Kidney (tissue), 13 donors: ENCODE measurements at regions not wholly inside any gene's neighbourhood (a gene's known extent, or its start where the extent isn't known, plus 50 kb on each side); places are given as distances from the start of the nearest gene placed in this dataset.
"Not testable (repeated sequence)": the region's sequence is repeated elsewhere in the genome, so short reads cannot be mapped to it uniquely, and the experiment has no call there.

Experiments used
- DNase-seq, 5 donors: peaks; one replicate each; pipeline ENCODE4 v3.0.0-alpha.2; 2013 to 2020
- FAIRE-seq: peaks from 2 replicates; lab custom pipeline; 2012; peaks lifted over from hg19 to GRCh38; lab: Jason Lieb, UNC
- H3K27ac ChIP-seq, 2 donors: one replicate each; pipeline ENCODE4 v1.7.0; 2013; ENCODE audit warnings: low read depth in 2 of 2, low read length in 2 of 2, inconsistent platforms in 1 of 2
- H3K27me3 ChIP-seq: one replicate; pipeline ENCODE4 v1.7.1; 2013; ENCODE audit warnings: low read length, inconsistent platforms; ENCODE audit not compliant: control insufficient read depth, insufficient read depth
- H3K36me3 ChIP-seq, 3 donors: one replicate each; pipeline versions ENCODE4 v1.7.0 to v1.7.1; 2013; ENCODE audit warnings: low read length in 3 of 3, control low read depth in 1 of 3, inconsistent platforms in 1 of 3; ENCODE audit not compliant: insufficient read depth in 3 of 3, control insufficient read depth in 2 of 3
- H3K4me1 ChIP-seq, 3 donors: one replicate each; pipeline versions ENCODE4 v1.7.0 to v1.7.1; 2013; ENCODE audit warnings: low read length in 3 of 3, inconsistent platforms in 1 of 3, low read depth in 1 of 3; ENCODE audit not compliant: control insufficient read depth in 2 of 3, insufficient read depth in 2 of 3
- H3K4me3 ChIP-seq, 3 donors: one replicate each; pipeline versions ENCODE4 v1.7.0 to v1.8.1; 2013; ENCODE audit warnings: low read length in 3 of 3, control low read depth in 1 of 3, inconsistent platforms in 1 of 3
- H3K9ac ChIP-seq, 3 donors: one replicate each; pipeline versions ENCODE4 v1.7.0 to v1.7.1; 2013; ENCODE audit warnings: low read length in 3 of 3, control low read depth in 1 of 3, inconsistent platforms in 1 of 3
- H3K9me3 ChIP-seq, 3 donors: one replicate each; pipeline versions ENCODE4 v1.7.0 to v1.7.1; 2013; ENCODE audit warnings: low read length in 3 of 3, control low read depth in 1 of 3, inconsistent platforms in 1 of 3; ENCODE audit not compliant: control insufficient read depth in 2 of 3, insufficient read depth in 1 of 3
- CTCF ChIP-seq: IDR thresholded peaks from 3 replicates; pipeline ENCODE4 v1.5.1; 2012; ENCODE audit warnings: mild to moderate bottlenecking, moderate library complexity, borderline replicate concordance; ENCODE audit not compliant: insufficient read depth; ENCODE audit errors: extremely low read depth
- intact Hi-C: fragments of 100-400 bp; cut with DNase I; formaldehyde crosslinking; loops from one replicate; pipeline ENCODE4 v1.11.1; 2022
- donor health status: control.
- donor health status: control.
- donor health status: control.
- donor health status: control.
- donor health status: control.
- donor health status: DM: yes; HTN: yes; CAD: no.
- donor health status: Normal renal cell carcinoma (clear cell type).

DNA sequence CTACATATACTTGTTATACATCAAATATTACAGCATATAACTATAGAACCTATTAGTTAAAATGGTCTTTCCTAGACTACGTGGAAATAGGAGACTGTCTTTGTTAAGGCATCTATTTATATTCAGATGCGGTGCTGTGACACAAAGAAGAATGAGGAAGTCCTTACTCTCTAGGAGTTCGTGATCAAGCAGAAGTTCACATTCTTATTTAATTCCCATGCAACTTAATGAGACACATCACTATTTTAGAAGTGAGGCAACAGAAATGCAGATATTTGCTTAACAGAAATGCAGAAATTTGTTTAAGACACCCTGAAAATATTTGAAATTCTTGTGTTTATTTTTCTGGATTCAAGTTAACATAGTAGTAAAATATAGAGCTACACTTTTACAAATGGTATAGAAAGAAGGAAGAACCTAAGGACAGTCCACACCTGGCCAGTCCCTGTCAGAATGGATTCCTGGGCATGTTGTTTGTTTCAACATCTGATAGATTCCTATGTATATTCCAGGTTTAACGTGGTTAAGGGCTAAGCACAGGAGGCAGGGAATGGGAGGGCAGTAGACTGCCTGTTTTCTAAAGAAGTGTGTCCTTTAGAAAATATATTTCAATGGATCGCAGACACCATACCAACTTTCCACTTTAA is 70.6 kb upstream of the NXPH1 start:
- no peak for DNase-seq
- no peak for FAIRE-seq
- H3K27me3 ChIP-seq = no peaks in the 10 kb centered on the region
- H3K36me3 ChIP-seq = no peaks in the 10 kb centered on the region
- no peaks in the 10 kb centered on the region for H3K4me1 ChIP-seq
- intact Hi-C loops = no loop called here
- no peak overlapping the region for H3K9ac ChIP-seq
- H3K9me3 ChIP-seq = no peaks in the 10 kb centered on the region
- H3K27ac ChIP-seq = no peak overlapping the region
- no peak overlapping the region for H3K4me3 ChIP-seq
- no peak for TF ChIP-seq CTCF

DNA sequence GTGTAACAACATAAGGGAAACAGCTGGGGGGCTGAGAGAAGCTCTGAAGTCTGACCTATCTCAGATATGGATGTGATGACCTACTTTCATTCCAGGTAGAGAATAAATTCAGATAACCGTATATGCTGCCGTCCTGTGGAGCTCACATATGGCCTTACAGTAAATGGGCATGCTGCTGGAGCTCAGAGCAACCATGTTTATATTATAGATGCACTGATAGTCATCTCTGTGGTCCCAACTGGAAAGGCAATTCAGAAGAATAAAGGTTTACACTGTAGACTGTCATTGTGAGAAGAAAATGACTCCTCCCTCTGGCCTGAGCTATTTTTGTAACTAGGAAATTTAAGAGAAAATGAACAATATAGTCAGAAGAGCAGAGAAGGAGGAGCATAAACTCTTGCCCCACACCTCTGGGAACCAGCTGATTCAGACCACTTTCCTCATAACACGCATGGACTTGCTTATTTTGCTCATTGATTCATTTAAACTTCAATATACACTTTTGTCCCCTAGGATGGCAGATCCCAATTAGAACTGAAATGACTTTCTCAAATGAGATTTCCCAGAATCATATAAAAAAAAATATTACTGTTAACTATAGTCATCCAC is 69.9 kb upstream of the NXPH1 start:
- Histone ChIP-seq H3K4me1 (no peaks in the 10 kb centered on the region), H3K4me3 (no peak overlapping the region), H3K9me3 (no peaks in the 10 kb centered on the region), H3K27me3 (no peaks in the 10 kb centered on the region), H3K27ac (no peak overlapping the region), H3K9ac (no peak overlapping the region), H3K36me3 (no peaks in the 10 kb centered on the region)
- intact Hi-C loops = no loop called here
- FAIRE-seq (no peak), DNase-seq (no peak)
- no peak for TF ChIP-seq CTCF

DNA sequence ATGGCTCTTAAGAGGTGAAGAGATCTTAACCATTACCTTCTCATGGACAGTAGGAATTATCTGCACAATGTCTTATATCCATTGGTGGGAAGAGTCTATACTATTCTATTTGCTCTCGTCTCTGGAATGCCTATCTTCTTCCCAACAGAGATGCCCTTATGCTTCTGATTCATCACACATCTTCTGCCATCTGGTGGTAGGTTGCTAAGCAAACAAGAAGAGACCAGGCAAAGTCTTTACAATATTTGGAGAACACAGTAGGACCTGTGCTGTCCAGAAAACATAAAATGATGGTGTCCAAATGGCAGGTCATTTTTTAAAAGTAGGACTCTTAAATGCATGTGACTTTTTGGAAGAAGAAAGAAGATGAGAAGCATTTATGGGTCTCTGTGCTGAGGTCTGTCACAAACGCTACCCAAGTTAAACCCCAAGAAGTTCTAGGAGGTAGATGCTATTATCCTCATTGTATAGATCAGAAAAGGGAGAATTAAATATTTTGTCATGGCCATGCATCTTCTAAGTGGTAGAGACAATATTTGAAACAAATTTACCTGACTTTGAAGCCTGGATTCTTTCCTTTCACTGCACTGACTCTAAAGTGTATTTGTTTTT is 67.8 kb upstream of the NXPH1 start:
- H3K36me3 ChIP-seq = no peaks in the 10 kb centered on the region
- H3K27me3 ChIP-seq = no peaks in the 10 kb centered on the region
- DNase-seq (no peak), FAIRE-seq (no peak)
- no peak for TF ChIP-seq CTCF
- intact Hi-C loops = no loop called here
- H3K9ac ChIP-seq = no peak overlapping the region
- H3K4me3 ChIP-seq = no peak overlapping the region
- H3K9me3 ChIP-seq = no peaks in the 10 kb centered on the region
- H3K4me1 ChIP-seq = no peaks in the 10 kb centered on the region
- no peak overlapping the region for H3K27ac ChIP-seq

- H3K36me3 ChIP-seq, H3K4me3 ChIP-seq, H3K9me3 ChIP-seq, H3K4me1 ChIP-seq, H3K27me3 ChIP-seq, DNase-seq, H3K27ac ChIP-seq, H3K9ac ChIP-seq, FAIRE-seq, intact Hi-C loops: not testable (repeated sequence)
These were observed 65.4 kb upstream of the NXPH1 start for GRCh38 chr7:8368007-8368406.
